KBM-7 (cell line): ENCODE measurements at regions not wholly inside any gene's neighbourhood (a gene's known extent, or its start where the extent isn't known, plus 50 kb on each side); places are given as distances from the start of the nearest gene placed in this dataset.
"Not testable (repeated sequence)": the region's sequence is repeated elsewhere in the genome, so short reads cannot be mapped to it uniquely, and the experiment has no call there.

Experiments
- DNase-seq: peaks from one replicate; pipeline ENCODE4 v3.0.0-alpha.2; 2015
- in situ Hi-C: fragments of 300-500 bp; cut with MboI; formaldehyde crosslinking; loops from 2 replicates; pipeline ENCODE4 v1.14.3; 2020; ENCODE audit warnings: low sequenced_read_pairs, low pct_unique_long_range_greater_than_20kb, mixed read lengths

DNA sequence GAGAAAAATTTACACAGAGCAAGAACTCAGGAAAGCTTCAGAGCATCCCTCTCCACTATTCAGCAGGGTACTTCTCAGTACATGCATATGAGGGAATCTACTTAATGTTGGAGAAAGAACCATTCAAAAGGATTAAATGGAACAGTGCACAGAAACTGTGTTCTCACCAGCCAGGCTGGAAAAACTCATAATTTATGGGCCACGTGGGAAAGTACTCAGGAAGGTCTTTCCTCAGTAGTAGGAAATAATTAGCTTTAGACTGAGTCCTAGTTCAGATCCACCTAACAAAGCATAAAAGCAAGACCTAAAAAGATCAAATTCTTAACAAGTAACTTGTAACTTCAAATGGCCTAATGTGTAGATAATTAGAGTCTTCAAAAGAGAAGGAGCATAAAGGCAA, 134.0 kb downstream of the FAM76B start:
- in situ Hi-C loops = no loop called here
- no peak for DNase-seq

DNA sequence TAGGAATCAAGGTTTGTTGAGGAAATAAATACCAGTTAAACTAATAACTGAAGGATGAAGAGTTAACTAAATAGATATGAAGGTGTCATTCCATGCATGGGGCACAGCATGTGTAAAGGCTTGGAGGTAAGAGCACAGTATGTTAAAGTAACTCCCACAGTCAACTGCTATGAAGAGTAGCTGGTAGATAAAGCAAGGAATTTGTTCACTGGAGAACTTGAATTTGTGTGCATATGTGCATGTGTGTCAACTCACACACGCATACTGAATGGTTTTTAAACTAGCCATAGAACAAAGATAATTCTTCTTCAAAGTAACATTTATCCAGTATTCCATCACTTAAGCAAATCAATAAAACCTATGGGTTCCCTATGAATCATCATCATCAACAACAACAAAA, 135.9 kb downstream of the FAM76B start:
- DNase-seq = no peak
- in situ Hi-C loops = no loop called here

DNA sequence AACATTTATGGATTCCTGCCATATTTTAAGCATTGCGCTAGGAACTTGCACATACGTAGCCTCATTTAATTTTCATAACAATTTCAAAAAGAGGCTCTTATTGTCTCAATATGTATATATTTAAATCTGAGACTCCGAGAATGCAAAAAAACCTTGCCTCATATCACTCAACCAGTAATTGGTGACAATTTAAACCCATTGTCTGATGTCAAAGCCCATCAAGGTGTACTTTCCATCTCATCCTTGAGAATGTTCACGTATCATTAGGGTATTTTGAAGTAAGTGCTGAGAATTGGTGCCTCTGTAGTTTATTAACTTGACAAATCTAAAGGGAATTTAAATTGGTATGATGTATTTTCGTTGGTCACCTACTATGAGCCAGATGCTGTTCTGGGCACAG, 136.5 kb downstream of the FAM76B start:
- no peak for DNase-seq

DNA sequence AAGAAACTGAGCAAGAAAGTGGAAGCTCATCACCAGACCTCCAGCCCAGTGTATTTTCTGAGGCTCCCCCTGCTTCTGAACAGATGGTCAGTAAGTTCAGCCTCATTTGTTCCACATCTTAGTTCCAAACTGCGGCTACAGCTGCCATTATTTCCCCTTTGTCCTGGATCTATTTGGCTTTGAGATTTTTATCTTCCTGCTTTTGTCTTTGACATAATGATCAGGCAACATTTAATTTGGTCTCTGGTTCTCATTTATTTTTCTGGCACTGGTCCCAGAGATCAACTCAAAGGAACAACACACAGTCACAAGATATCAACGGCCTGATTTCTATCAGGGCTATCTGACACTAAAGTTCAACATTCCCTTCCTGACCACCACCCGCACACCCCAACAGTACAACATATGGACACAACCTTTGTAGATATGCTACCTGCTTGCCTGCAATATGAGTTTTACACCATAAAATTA, 137.5 kb downstream of the FAM76B start:
- in situ Hi-C loops = no loop called here
- DNase-seq = no peak

More for the DNA sequence above, 136.5 kb downstream of the FAM76B start:
- in situ Hi-C loops = no loop called here

DNA sequence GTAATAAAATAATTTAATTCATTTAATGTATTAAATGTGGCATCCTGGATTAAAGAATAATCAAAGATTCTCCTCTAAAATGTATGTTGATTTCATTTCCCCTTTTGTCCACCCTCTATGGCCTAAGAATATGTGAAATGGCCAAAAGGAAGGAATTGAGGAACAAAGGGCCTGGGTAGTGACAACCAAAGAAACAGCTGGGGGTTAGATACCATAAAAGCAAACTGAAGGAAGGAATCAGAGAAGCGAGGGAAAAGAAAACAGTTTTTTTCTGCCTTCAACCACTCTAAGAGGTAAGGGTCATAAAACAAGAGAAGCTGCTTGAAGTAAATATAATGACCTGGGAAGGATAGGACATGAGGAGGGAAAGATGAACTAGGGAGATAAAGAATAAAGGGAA, 139.3 kb downstream of the FAM76B start:
- in situ Hi-C loops = no loop called here
- no peak for DNase-seq

DNA sequence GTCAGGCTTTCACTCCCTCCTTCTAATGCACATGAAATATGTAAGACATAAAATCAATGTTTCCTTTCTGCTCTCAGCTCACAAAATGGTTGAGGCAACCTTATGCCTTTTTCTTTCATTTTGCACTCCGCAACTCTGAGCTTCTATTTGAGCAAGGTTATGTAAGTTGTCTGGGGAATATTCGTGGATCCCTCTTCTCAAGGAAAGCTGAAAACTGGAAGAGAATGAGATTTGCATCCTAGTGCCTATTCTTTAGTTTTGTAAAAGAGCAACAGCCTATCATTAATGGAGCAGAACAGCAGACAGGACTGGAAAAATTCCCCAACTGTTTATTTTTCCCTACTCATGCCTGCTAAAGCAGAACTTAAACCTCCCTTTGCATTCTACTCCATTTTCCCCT, 141.7 kb downstream of the FAM76B start:
- in situ Hi-C loops = no loop called here
- DNase-seq = no peak

DNA sequence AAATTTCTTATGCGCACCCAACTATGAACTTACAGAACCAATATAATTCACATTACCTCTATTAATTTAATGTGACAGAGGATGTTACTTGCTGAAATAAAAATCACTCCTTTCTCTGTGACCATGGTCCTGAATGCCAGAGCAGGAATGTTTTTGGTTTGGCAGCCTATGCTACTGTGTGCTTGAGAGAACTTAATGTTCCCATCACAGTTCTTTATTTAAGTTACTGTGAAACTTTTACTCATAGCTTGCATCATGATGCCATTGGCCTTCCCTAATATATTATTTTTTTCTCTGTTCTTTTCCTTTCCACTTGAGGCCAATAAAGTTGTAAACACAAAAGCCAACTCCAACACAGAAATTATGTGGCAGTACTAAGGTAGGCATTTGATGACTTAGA, 142.2 kb downstream of the FAM76B start:
- in situ Hi-C loops = no loop called here
- no peak for DNase-seq

DNA sequence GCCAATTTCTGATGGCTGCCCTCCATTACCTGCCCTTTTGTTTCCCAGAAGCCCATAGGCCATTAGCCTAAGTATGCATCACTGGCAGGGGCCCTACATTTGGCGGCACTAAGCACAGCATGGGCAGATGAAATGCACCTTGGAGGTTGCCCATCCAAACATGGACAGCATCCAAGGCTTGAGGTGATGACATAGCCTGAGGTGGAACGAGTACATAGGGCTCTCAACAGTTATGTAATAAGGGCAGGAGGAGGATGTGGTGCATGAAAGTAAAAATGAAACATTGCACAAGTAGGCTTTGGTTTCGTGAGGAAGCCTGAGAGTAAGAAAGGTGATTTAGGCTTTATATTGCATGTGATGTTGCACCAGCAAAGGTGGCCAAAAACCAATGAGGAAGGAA, 148.1 kb downstream of the FAM76B start:
- no peak for DNase-seq
- in situ Hi-C loops = no loop called here

DNA sequence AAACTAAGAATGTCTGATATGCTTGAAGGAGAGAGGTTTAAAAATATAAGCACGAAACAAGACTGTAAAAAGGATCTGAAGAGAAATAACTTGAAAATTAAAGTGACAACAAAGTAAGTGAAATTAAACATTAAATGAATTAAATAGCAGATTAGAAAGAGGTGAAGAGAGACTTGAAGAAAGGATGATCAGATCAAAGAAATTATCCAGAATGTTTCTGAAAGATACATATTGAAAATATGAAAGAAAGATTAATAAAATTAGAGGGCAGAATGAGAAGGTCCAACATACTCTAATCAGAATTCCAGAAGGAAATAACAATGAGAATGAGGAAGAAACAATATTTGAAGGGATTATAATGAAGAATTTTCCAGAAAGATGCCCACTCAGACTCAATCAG, 151.1 kb downstream of the FAM76B start:
- in situ Hi-C loops = no loop called here
- DNase-seq = no peak

DNA sequence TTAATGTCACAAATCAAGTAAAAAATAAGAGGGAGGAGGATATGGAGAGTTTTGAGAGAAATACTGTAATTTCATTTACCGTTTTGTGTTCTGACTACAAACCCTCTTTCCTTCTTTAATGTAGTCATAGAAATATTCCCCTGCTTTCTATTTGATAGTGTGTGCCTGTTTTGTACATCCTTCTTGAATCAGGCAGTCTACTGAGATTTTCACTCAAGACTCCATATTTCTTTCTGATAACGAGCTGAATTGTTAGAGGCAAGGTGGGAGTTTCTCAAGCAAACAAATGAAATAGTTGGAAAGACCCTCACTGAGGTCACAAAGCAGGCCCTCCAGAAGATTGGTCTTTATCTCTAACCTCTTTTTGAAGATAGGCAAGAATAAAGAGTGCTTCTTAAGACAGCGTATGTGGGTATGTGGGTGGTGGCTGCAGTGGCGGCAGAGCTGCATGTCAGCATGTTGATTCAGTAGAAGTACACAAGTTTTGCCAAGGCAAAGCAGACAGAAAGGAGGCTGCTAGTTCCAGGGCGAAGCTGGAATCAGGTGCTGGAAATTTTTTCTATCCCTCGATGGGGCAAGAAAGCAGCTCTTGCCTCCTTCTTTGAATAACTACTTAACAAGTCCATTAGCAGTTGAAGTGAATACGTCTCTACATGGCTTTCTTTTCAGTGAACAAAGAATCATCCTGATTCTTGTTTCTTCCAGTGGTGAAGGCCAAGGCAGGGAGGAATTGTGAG, 164.2 kb downstream of the FAM76B start:
- no peak for DNase-seq
- in situ Hi-C loops = no loop called here

DNA sequence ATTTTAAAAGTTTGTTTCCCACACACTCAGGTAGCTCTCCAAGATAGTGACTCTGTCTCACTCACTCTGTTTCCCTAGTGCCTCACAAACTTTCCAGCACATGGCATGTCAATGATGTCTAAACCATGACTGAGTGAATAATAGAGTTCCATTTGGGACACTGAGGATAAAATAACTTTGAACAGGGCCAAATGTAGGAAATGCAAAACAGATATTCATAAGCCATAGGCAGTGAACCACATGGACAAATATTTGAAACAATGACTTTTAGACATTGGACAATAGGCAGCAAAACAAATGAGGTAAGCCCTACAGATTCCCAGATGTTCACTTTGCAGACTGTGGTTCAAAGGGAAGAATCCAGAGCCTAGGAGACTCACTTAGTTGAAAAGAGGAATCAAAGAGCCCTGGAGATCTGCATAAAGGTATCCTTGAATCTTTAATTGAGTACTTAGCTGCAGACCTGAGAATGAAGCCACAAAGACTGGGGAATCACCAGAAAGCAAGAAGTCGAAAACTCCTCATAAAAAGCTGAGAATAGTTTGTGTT, 173.3 kb downstream of the FAM76B start:
- no peak for DNase-seq
- in situ Hi-C loops = no loop called here

DNA sequence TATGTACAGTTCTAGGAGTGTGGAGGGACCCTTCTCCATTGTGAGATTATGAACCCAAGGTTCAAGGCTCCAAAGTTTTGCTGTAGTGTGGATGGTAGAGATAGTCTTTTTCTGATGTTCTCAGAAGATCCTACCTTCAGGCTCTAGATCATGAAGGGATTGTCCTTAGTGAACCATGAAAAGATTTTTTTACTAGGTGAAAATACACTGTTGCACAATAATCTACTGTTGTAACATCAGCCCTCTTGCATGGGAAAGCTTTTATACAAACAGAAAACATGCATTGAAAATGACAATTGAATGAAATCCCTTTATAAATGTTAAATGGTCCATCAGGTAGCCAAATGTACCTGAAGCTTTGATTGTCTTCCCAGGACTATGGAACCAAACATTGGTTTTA, 177.8 kb downstream of the FAM76B start:
- in situ Hi-C loops = no loop called here
- no peak for DNase-seq

DNA sequence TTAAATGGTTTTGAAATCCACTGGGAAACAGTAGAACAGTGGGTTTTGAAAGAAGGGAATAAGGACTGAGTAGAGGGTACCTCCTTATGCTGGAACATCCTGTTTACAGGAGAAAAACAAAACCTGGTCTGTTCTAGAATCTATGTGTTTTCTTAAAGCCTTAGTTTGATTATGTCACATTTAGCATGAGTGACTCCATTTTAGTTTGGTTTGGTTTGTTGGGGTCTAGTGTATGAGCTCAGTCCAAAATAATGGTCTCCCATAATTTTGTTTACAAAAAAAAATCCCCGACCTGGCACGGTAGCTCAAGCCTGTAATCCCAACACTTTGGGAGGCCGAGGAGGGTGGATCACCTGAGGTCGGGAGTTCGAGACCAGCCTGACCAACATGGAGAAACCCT, 179.4 kb downstream of the FAM76B start:
- in situ Hi-C loops, DNase-seq: not testable (repeated sequence)

DNA sequence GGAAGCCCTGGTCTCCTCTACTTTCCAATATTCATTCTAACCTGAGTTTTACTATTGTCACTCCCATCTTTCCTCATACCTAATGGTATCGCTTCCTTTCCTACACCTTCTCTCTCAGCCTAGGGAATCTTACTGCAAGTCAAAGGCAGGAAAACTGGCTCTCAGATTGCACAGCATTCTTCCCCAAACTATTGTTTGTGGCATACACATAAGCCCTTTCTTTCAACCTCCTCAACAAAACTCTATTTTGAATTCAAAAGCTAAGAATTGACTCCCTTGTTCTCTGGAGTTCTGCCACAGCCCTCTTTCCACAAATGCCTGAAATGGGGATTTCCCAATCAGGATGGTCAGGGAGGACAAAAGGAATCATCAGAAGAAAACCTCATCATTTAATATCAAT, 181.5 kb downstream of the FAM76B start:
- no peak for DNase-seq
- in situ Hi-C loops = no loop called here

DNA sequence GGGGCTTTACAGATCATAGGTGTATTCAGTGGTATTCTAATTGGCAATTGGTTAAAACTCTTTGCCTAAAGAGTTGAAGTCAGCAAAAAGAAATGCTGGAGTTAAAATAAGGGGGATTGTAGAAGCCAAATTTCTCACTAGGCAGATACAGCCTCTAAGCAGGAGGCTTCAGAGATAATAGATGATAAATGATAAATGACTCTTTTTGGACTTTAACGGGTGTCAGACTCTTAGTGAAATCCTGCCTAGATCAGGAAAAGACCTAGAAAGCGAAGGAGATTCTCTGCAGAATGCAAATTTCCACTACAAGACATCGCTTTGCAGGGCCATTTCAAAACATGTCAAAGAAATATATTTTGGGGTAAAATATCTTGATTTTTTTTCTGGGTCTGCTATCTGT, 182.8 kb downstream of the FAM76B start:
- DNase-seq = no peak
- in situ Hi-C loops = no loop called here

DNA sequence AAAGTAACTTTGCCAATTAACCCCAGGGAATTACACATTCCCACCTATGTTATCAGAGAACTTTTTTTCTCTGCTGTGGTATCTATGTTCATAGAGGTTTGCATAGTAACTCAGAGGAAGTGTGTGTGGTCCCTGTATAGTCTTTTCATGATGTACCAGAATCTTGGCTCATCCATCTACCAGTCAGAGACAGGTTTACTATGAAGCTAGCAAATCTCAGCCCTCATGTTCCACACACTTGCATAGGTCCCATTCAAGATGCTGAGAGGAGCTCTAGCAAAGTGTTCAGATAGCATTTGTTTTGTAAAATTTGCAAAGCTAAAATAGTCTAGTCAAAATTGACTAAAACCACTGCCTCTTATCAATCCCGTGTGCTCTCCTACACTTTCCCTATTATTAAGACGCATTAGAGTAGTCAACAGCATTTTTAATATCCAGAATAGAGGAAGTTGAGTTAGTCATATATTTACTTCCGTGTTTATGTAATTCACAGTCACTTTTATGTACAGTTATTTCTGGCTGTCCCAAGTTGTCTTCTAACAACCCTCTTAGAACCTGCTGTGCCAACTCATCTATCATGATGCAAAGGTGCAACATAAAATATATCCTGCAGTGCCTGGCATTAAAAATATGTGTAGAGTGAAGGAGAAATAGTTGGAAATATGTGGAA, 184.2 kb downstream of the FAM76B start:
- in situ Hi-C loops = no loop called here
- no peak for DNase-seq

DNA sequence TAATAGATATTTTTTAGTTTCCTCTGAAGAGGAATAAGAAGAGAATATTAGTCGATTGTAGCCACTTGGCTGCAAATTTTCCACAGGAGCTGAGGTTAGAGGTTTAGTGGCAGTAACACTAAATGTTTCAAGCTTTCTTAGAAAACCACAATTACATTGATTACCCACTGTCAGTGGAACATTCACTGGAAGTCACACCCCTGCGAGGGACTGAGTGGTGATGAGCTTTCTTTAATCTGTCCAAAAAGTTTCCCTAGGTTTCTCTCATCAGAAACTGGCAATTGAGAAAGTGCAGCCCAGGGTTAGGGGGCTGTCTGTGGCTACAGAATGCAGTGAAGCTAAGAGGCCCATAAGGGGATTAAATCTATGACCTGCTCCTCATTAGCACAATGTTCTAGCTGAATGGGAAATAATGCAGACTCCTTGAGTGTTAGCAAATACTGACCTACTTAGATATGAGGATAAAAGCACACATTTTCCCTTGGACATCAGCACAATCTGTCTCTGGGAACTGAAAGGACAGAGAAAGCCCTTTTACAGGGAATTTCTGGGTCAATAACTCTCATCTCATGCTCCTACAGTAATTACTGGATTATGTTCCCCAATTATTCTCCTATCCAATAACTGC, 189.5 kb downstream of the FAM76B start:
- in situ Hi-C loops = no loop called here
- DNase-seq = no peak

DNA sequence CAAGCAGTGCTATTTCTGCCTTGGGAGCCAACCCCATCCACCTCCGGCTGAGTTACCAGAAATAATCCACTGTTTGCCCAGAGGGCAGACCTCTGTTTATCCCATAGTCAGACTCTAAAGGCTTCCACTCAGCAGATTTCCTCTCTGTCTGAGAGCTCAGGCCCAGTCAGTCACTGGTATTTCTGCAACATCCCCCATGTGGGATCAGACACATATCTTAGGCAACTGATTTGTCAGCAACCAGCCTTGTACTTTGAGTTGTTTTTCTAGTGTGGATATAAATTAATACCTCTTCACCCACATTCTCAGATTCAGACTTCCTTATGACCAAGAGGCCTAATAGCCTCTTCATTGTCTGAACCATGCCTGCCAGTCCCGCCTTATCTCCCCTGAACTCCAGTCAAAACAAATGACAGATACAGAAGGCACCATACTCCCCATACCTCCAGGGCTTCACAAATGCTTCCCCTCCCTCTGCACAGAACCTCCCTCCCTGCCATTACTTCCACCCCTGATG, 193.6 kb downstream of the FAM76B start:
- in situ Hi-C loops = no loop called here
- no peak for DNase-seq

DNA sequence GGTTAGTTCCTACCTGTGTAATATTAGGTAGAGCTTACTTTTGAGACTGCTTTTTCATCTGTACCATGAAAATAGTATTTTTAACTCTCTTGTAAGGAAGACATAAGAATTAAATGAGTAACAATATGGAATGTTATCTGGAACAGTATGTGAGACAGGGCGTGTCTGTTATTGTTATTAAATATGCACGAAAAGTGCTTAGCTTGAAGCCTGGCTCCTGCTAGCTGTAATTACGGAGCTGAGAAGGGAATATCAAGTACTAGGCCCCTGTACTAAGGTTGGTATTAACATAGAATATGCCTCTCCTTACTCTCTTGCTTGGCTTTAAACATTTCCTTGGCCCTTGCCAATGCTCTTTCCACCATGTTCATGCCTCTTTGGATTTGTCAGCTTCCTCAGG, 194.0 kb downstream of the FAM76B start:
- in situ Hi-C loops = no loop called here
- DNase-seq = no peak

DNA sequence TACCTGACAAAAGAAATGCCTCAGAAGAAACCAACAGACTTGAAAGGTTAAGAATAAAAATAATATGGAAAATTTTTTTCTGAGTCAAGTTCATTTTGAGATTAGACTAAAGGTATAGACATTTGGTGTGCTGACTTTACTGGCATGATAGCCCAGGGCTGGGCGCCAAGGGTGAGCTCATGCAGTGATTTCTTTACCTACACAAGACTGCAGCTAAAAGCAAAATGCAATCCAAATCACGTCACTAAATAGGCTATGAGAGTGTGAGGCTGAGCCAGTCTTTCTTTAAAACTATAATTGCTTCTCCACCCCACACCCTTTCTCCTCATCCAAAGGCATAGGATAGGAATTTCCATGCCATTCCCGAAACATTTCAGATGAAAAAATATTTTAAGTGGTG, 196.5 kb downstream of the FAM76B start:
- in situ Hi-C loops = no loop called here
- DNase-seq = no peak
